PC-9 (cell line): ENCODE measurements at regions not wholly inside any gene's neighbourhood (a gene's known extent, or its start where the extent isn't known, plus 50 kb on each side); places are given as distances from the start of the nearest gene placed in this dataset.

Experiments used
- BruUV-seq: library from RNA; stranded (reverse); fragments of 400-500 nt; replicated peaks from 2 replicates; lab custom pipeline; 2021; lab: Mats Ljungman, UMichigan
- CTCF ChIA-PET: fragments of 300-600 bp; sonication (Branson Sonifier 250); formaldehyde crosslinking; loops from one replicate; lab custom pipeline; 2022; ENCODE audit warnings: antibody characterized with exemption; lab: Charles Lee
- POLR2A ChIA-PET: fragments of 300-600 bp; sonication (Branson Sonifier 250); formaldehyde crosslinking; loops from one replicate; lab custom pipeline; 2022; ENCODE audit warnings: antibody characterized with exemption; ENCODE audit not compliant: unreplicated experiment; lab: Charles Lee
- DNase-seq, 2 experiments: peaks; one replicate each; pipeline versions ENCODE4 v3.0.0 to v3.0.0-alpha.2; 2015 to 2022; ENCODE audit warnings: mixed read lengths in 1 of 2
- H2AFZ ChIP-seq: fragments of 200-600 bp; sonication (generic); 2 replicates; pipeline ENCODE4 v1.8.1; 2017; ENCODE audit warnings: antibody characterized with exemption
- H3F3A ChIP-seq: fragments of 200-600 bp; sonication (generic); 2 replicates; pipeline ENCODE4 v1.8.1; 2017; ENCODE audit warnings: antibody characterized with exemption, mild to moderate bottlenecking, low read depth; ENCODE audit not compliant: insufficient read depth
- H3K27ac ChIP-seq: fragments of 200-600 bp; sonication (generic); 2 replicates; pipeline ENCODE4 v1.6.1; 2016; ENCODE audit warnings: mixed run types
- H3K27me3 ChIP-seq: fragments of 200-600 bp; sonication (generic); 2 replicates; pipeline ENCODE4 v1.6.1; 2016; ENCODE audit warnings: low read depth, mixed run types; ENCODE audit not compliant: insufficient read depth
- H3K36me3 ChIP-seq: fragments of 200-600 bp; sonication (generic); 2 replicates; pipeline ENCODE4 v1.6.1; 2016; ENCODE audit warnings: low read depth, mixed run types
- H3K4me1 ChIP-seq: fragments of 200-600 bp; sonication (generic); replicated peaks from 2 replicates; pipeline ENCODE4 v1.6.1; 2016; ENCODE audit warnings: mixed run types; ENCODE audit not compliant: insufficient read depth
- H3K4me2 ChIP-seq: fragments of 200-600 bp; sonication (generic); 2 replicates; pipeline ENCODE4 v1.6.1; 2017; ENCODE audit warnings: mixed run types
- H3K4me3 ChIP-seq: fragments of 200-600 bp; sonication (generic); 2 replicates; pipeline ENCODE4 v1.6.1; 2016; ENCODE audit warnings: mixed run types
- H3K79me2 ChIP-seq: fragments of 200-600 bp; sonication (generic); 2 replicates; pipeline ENCODE4 v1.6.1; 2017; ENCODE audit warnings: low read depth, mixed run types
- H3K9me2 ChIP-seq: fragments of 200-600 bp; sonication (generic); 2 replicates; pipeline ENCODE4 v1.8.1; 2017; ENCODE audit warnings: mild to moderate bottlenecking; ENCODE audit not compliant: insufficient read depth
- H3K9me3 ChIP-seq: fragments of 200-600 bp; sonication (generic); 2 replicates; pipeline ENCODE4 v1.8.1; 2016; ENCODE audit warnings: low read depth; ENCODE audit not compliant: insufficient read depth
- H4K20me1 ChIP-seq: fragments of 200-600 bp; sonication (generic); 2 replicates; pipeline ENCODE4 v1.8.1; 2017; ENCODE audit not compliant: insufficient read depth
- CTCF ChIP-seq: fragments of 200-600 bp; sonication (generic); conservative IDR thresholded peaks from 2 replicates; pipeline ENCODE4 v1.6.1; 2017; ENCODE audit warnings: mixed run types, antibody characterized with exemption, mild to moderate bottlenecking, moderate library complexity
- EZH2 ChIP-seq: fragments of 200-600 bp; sonication (generic); IDR thresholded peaks from 2 replicates; pipeline ENCODE4 v1.8.0; 2017; ENCODE audit warnings: antibody characterized with exemption, low read depth
- intact Hi-C: fragments of 100-400 bp; cut with micrococcal nuclease; formaldehyde crosslinking; loops from one replicate; pipeline ENCODE4 v1.10.0; 2022; ENCODE audit not compliant: unreplicated experiment

GRCh38 chr2:10232096-10232815 is 70.4 kb upstream of the HPCAL1 start:
- Histone ChIP-seq H3K79me2 (no peaks in the 10 kb centered on the region), H4K20me1 (no peaks in the 10 kb centered on the region), H3K9me3 (no peaks in the 10 kb centered on the region), H3K36me3 (no peaks in the 10 kb centered on the region), H3K4me3 (no peak overlapping the region), H3K27me3 (no peaks in the 10 kb centered on the region; the same call in 1 of the 2 replicates), H3K27ac (no peak overlapping the region), H2AFZ (no peak overlapping the region), H3K4me2 (no peak overlapping the region), H3K4me1 (no peaks in the 10 kb centered on the region), H3F3A (no peaks in the 10 kb centered on the region), H3K9me2 (no peaks in the 10 kb centered on the region)
- DNase-seq: no peak
- ChIA-PET CTCF (no interaction called here), POLR2A (no interaction called here)
- intact Hi-C loops: no loop called here
- no TSS peak for BruUV-seq
- TF ChIP-seq EZH2: no peak
- no peak for TF ChIP-seq CTCF

- CTCF ChIA-PET: no interaction called here
- no TSS peak for BruUV-seq
- no peak overlapping the region for H3K27ac ChIP-seq
Measured at GRCh38 chr2:10233131-10234012, 69.3 kb upstream of the HPCAL1 start.

GRCh38 chr2:10234013-10234306 is 68.7 kb upstream of the HPCAL1 start:
- Histone ChIP-seq H3K79me2 (no peaks in the 10 kb centered on the region), H4K20me1 (no peaks in the 10 kb centered on the region), H3K4me3 (no peak overlapping the region), H3F3A (no peaks in the 10 kb centered on the region), H3K27ac (no peak overlapping the region), H3K27me3 (no peaks in the 10 kb centered on the region; the same call in 1 of the 2 replicates), H3K9me2 (no peaks in the 10 kb centered on the region), H3K9me3 (no peaks in the 10 kb centered on the region), H3K4me2 (no peak overlapping the region), H3K4me1 (no peaks in the 10 kb centered on the region), H3K36me3 (no peaks in the 10 kb centered on the region), H2AFZ (no peak overlapping the region)
- intact Hi-C loops: no loop called here
- no TSS peak for BruUV-seq
- CTCF ChIA-PET: no interaction called here
- POLR2A ChIA-PET: no interaction called here
- DNase-seq: no peak
- TF ChIP-seq EZH2: no peak
- no peak for TF ChIP-seq CTCF

More at GRCh38 chr2:10233131-10234012, 69.3 kb upstream of the HPCAL1 start:
- Histone ChIP-seq H3K4me1 (no peaks in the 10 kb centered on the region), H3K36me3 (no peaks in the 10 kb centered on the region), H4K20me1 (no peaks in the 10 kb centered on the region), H2AFZ (no peak overlapping the region), H3K9me2 (no peaks in the 10 kb centered on the region), H3F3A (no peaks in the 10 kb centered on the region), H3K79me2 (no peaks in the 10 kb centered on the region), H3K27me3 (no peaks in the 10 kb centered on the region; the same call in 1 of the 2 replicates), H3K9me3 (no peaks in the 10 kb centered on the region), H3K4me3 (no peak overlapping the region), H3K4me2 (no peak overlapping the region)
- DNase-seq: no peak
- POLR2A ChIA-PET: no interaction called here
- intact Hi-C loops: no loop called here
- TF ChIP-seq EZH2 (no peak), CTCF (no peak)
